CD4-positive, alpha-beta T cell treated with Interleukin-4 for 4 hours (primary cell): ENCODE measurements at regions not wholly inside any gene's neighbourhood (a gene's known extent, or its start where the extent isn't known, plus 50 kb on each side); places are given as distances from the start of the nearest gene placed in this dataset.
"Not testable (repeated sequence)": the region's sequence is repeated elsewhere in the genome, so short reads cannot be mapped to it uniquely, and the experiment has no call there.

ENCODE experiments used
- DNase-seq: peaks from one replicate; pipeline ENCODE4 v3.0.0-alpha.2; 2020

GRCh38 chr4:148850257-148850995, 408.2 kb upstream of the NR3C2 start:
- DNase-seq, result no peak

- DNase-seq, result no peak
Observed at GRCh38 chr4:148849581-148849980, 407.4 kb upstream of the NR3C2 start.

GRCh38 chr4:148847544-148848255, 405.5 kb upstream of the NR3C2 start:
- no peak for DNase-seq

GRCh38 chr4:148845609-148846008, 403.4 kb upstream of the NR3C2 start:
- DNase-seq, result no peak

- DNase-seq, result no peak
Observed at GRCh38 chr4:148843625-148844024, 401.4 kb upstream of the NR3C2 start.

- DNase-seq, result no peak
Observed at GRCh38 chr4:148842843-148843242, 400.6 kb upstream of the NR3C2 start.

- DNase-seq, result not testable (repeated sequence)
Observed at GRCh38 chr4:148837571-148837970, 395.4 kb upstream of the NR3C2 start.

- no peak for DNase-seq
Observed at GRCh38 chr4:148834804-148835631, 392.8 kb upstream of the NR3C2 start.

- no peak for DNase-seq
Observed at GRCh38 chr4:148831945-148832344, 389.7 kb upstream of the NR3C2 start.

- DNase-seq, result no peak
Observed at GRCh38 chr4:148828291-148828690, 386.1 kb upstream of the NR3C2 start.

- no peak for DNase-seq
Observed at GRCh38 chr4:148827781-148828180, 385.6 kb upstream of the NR3C2 start.

- no peak for DNase-seq
Observed at GRCh38 chr4:148823419-148823769, 381.2 kb upstream of the NR3C2 start.

- no peak for DNase-seq
Observed at GRCh38 chr4:148822572-148823418, 380.6 kb upstream of the NR3C2 start.

- no peak for DNase-seq
Observed at GRCh38 chr4:148814030-148814429, 371.8 kb upstream of the NR3C2 start.

- no peak for DNase-seq
Observed at GRCh38 chr4:148813289-148813688, 371.1 kb upstream of the NR3C2 start.

- no peak for DNase-seq
Observed at GRCh38 chr4:148812101-148812500, 369.9 kb upstream of the NR3C2 start.

GRCh38 chr4:148810461-148810860, 368.2 kb upstream of the NR3C2 start:
- no peak for DNase-seq

GRCh38 chr4:148808416-148808815, 366.2 kb upstream of the NR3C2 start:
- DNase-seq, result no peak

- DNase-seq, result no peak
Observed at GRCh38 chr4:148800940-148801339, 358.7 kb upstream of the NR3C2 start.

- no peak for DNase-seq
Observed at GRCh38 chr4:148800336-148800885, 358.2 kb upstream of the NR3C2 start.

GRCh38 chr4:148795156-148795864, 353.1 kb upstream of the NR3C2 start:
- no peak for DNase-seq

- no peak for DNase-seq
Observed at GRCh38 chr4:148793221-148793620, 351.0 kb upstream of the NR3C2 start.
